HepG2 (cell line): ENCODE measurements at regions not wholly inside any gene's neighbourhood (a gene's known extent, or its start where the extent isn't known, plus 50 kb on each side); places are given as distances from the start of the nearest gene placed in this dataset.

Experiments used
- ARID5B ChIP-seq: IDR thresholded peaks from 2 replicates; pipeline ENCODE4 v1.4.0; 2020; ENCODE audit warnings: mild to moderate bottlenecking, missing genetic modification reagents
- CC2D1A ChIP-seq: sonication (generic); formaldehyde crosslinking; IDR thresholded peaks from 2 replicates; pipeline ENCODE4 v1.8.1; 2023; ENCODE audit warnings: mild to moderate bottlenecking, missing genetic modification reagents
- CHD2 ChIP-seq: IDR thresholded peaks from 2 replicates; pipeline ENCODE4 v1.6.1; 2011; ENCODE audit warnings: low read depth, low read length, improper control_type of control experiment
- CTCF ChIP-seq: sonication (generic); formaldehyde crosslinking; IDR thresholded peaks from 2 replicates; pipeline ENCODE4 v1.5.0; 2020; ENCODE audit warnings: mild to moderate bottlenecking, missing genetic modification reagents, moderate library complexity
- EZH2 ChIP-seq: conservative IDR thresholded peaks from 2 replicates; pipeline ENCODE4 v1.6.1; 2012; ENCODE audit warnings: mild to moderate bottlenecking, low read depth, low read length, moderate library complexity
- SIN3B ChIP-seq: fragments of 150-350 bp; IDR thresholded peaks from 2 replicates; pipeline ENCODE4 v1.6.1; 2014; ENCODE audit warnings: low read length
- U2AF2 ChIP-seq: fragments of 200-400 bp; formaldehyde crosslinking; IDR thresholded peaks from 2 replicates; pipeline ENCODE4 v1.6.1; 2017; ENCODE audit warnings: low read depth, mild to moderate bottlenecking, low read length
- ZBTB10 ChIP-seq: sonication (generic); formaldehyde crosslinking; IDR thresholded peaks from 2 replicates; pipeline ENCODE4 v1.4.0; 2020; ENCODE audit warnings: missing genetic modification reagents, borderline replicate concordance
- ZC3H4 ChIP-seq: sonication (generic); formaldehyde crosslinking; IDR thresholded peaks from 2 replicates; pipeline ENCODE4 v1.4.0; 2020; ENCODE audit warnings: missing genetic modification reagents, borderline replicate concordance
- ZFP1 ChIP-seq: IDR thresholded peaks from 2 replicates; pipeline ENCODE4 v1.6.1; 2016
- ZHX1 ChIP-seq: sonication (generic); formaldehyde crosslinking; IDR thresholded peaks from 2 replicates; pipeline ENCODE4 v1.8.1; 2022; ENCODE audit warnings: low read depth, mild to moderate bottlenecking, missing genetic modification reagents
- ZNF513 ChIP-seq: sonication (generic); formaldehyde crosslinking; conservative IDR thresholded peaks from 2 replicates; pipeline ENCODE4 v1.5.0; 2020; ENCODE audit warnings: missing genetic modification reagents

- no peak for TF ChIP-seq CTCF (CRISPR knock-in tag)
- no peak for TF ChIP-seq SIN3B
- TF ChIP-seq ZHX1 (CRISPR knock-in tag), result no peak
- TF ChIP-seq U2AF2, result no peak
- no peak for TF ChIP-seq EZH2
- no peak for TF ChIP-seq ZC3H4 (CRISPR knock-in tag)
- no peak for TF ChIP-seq ZFP1 (CRISPR knock-in tag)
- no peak for TF ChIP-seq ZNF513 (CRISPR knock-in tag)
- TF ChIP-seq ARID5B (CRISPR knock-in tag), result no peak
- no peak for TF ChIP-seq CHD2
- TF ChIP-seq ZBTB10 (CRISPR knock-in tag), result no peak
- no peak for TF ChIP-seq CC2D1A (CRISPR knock-in tag)
Observed at GRCh38 chr3:150203273-150203672, 204.8 kb upstream of the TSC22D2 start.
